Stomach (tissue), 8 donors: ENCODE measurements at regions not wholly inside any gene's neighbourhood (a gene's known extent, or its start where the extent isn't known, plus 50 kb on each side); places are given as distances from the start of the nearest gene placed in this dataset.
A peak's percentile ranks its signal among the peaks of the same experiment; 100 is the strongest.

Source experiments
- DNase-seq, 2 donors: peaks; one replicate each; pipeline versions ENCODE4 v3.0.0 to v3.0.0-alpha.2; 2013 to 2019
- H3K27ac ChIP-seq, 5 donors: fragments of 200-600 bp in 4 of 5; sonication (generic) in 4 of 5; one replicate each; pipeline ENCODE4 v1.5.1; 2013 to 2019; ENCODE audit warnings: mild to moderate bottlenecking in 1 of 5, moderate library complexity in 1 of 5
- H3K27me3 ChIP-seq, 3 donors: fragments of 200-600 bp; sonication (generic); one replicate each; pipeline ENCODE4 v1.5.1; 2017 to 2019; ENCODE audit warnings: mixed run types in 1 of 3
- H3K36me3 ChIP-seq, 4 donors: fragments of 200-600 bp; sonication (generic); 1 replicate in 3 of 4; 2 replicates in 1 of 4; pipeline ENCODE4 v1.5.1; 2016 to 2019
- H3K4me1 ChIP-seq, 4 donors: fragments of 200-600 bp; sonication (generic); one replicate each; pipeline ENCODE4 v1.5.1; 2016 to 2019
- H3K4me3 ChIP-seq, 4 donors: fragments of 200-600 bp; sonication (generic) in 3 of 4; one replicate each; pipeline ENCODE4 v1.5.1; 2016 to 2019; ENCODE audit warnings: mild to moderate bottlenecking in 1 of 4
- H3K9me3 ChIP-seq, 4 donors: fragments of 200-600 bp; sonication (generic); one replicate each; pipeline ENCODE4 v1.5.1; 2016 to 2019
- EP300 ChIP-seq: sonication (generic); formaldehyde crosslinking; IDR thresholded peaks from one replicate; pipeline ENCODE4 v1.6.1; 2017; ENCODE audit warnings: antibody characterized with exemption
- POLR2A ChIP-seq, 4 donors: fragments of 450-650 bp; IDR thresholded peaks; one replicate each; pipeline ENCODE4 v1.6.1; 2016; ENCODE audit warnings: antibody characterized with exemption in 4 of 4, control low read depth in 2 of 4, mild to moderate bottlenecking in 1 of 4, moderate library complexity in 1 of 4
- POLR2AphosphoS5 ChIP-seq, 3 donors: sonication (generic); formaldehyde crosslinking; IDR thresholded peaks; one replicate each; pipeline ENCODE4 v1.6.1; 2016; ENCODE audit warnings: antibody characterized with exemption in 3 of 3
- WGBS, 5 donors: extraction: QIAGEN DNeasy Blood & Tissue Kit in 3 of 5; methylation state at CpG; one replicate each; pipeline versions ENCODE4 v1.1.5 to v1.1.7; 2013 to 2018; 5-methylcytosine and 5-hydroxymethylcytosine counted together
- intact Hi-C: fragments of 100-400 bp; cut with DNase I; formaldehyde crosslinking; loops from one replicate; pipeline ENCODE4 v1.15.1; 2023; ENCODE audit warnings: low total_unique reads
- TF ChIP-seq, protein P1 (sequence below), 7 experiments: fragments of 450-650 bp in 4 of 7; fragments of 200-600 bp in 3 of 7; sonication (generic) in 3 of 7; IDR thresholded peaks; one replicate each; pipeline ENCODE4 v1.5.1; 2016 to 2019; ENCODE audit warnings: antibody characterized with exemption in 7 of 7, control low read depth in 2 of 7, mild to moderate bottlenecking in 1 of 7
- donor health status: healthy with polysubstance abuse.
- donor health status: Bipolar disorder and iron deficiency.
- donor health status: healthy.

DNA sequence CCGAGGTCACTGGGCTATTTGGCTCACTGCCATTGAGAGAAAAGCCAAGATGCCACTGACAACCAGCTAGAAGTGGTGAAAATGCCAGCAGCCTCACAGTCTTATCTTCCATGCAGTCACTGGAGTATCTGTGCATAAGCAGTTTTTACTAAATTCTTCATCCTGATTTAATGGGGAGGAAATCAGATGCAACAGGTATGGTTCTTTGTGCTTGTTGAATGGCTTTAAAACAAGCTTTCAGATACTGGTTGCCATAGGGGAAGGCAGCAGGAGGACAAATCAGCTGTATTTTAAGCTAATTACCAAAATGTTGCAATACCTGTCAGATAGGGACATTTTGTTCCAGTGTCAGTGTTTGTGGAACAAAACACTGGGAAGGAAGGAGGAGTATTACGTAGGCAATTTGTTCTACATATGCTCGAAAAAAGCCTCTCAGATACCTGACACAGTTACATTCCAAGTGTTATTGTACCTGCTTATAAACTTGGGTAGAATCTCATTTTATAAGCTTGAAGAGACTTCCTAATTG lies 54.1 kb upstream of the ARHGAP5 start:
- whole genome bisulfite sequencing, 5 donors = 84 to 94% (median 86%) methylated on average over 3 of the region's 3 CpGs
- Histone ChIP-seq H3K27ac (no peak overlapping the region), H3K9me3 (no peaks in the 10 kb centered on the region)

DNA sequence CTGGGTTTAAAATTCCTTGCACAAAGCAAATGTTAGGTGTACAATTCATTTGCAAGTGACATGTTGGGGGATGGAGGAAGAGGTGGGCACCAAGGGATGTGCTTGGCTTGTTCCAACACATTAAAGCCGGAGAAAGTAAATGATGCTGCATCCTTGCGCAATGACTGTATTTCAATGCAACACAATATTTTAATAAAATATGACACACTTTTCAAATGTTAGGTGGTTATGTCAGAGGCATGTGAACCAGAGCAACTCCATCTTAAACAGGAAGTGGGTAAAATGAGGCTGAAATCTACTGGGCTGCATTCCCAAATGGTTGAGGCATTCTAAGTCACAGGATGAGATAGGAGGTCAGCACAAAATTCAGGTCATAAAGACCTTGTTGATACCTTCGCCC lies 53.6 kb upstream of the ARHGAP5 start:
- DNase-seq = no peak
- Histone ChIP-seq H3K4me3 (no peak overlapping the region), H3K36me3 (no peaks in the 10 kb centered on the region), H3K4me1 (peaks cover 0 to 16% (median 0%) of the 10 kb centered on the region in 4 donors), H3K27ac (no peak overlapping the region), H3K9me3 (no peaks in the 10 kb centered on the region), H3K27me3 (no peaks in the 10 kb centered on the region)
- intact Hi-C loops = no loop called here
- TF ChIP-seq POLR2A (IDR thresholded peaks at IDR 0.05) (no peak), POLR2AphosphoS5 (IDR thresholded peaks at IDR 0.05) (no peak), EP300 (no peak)
- TF ChIP-seq, protein P1, sequence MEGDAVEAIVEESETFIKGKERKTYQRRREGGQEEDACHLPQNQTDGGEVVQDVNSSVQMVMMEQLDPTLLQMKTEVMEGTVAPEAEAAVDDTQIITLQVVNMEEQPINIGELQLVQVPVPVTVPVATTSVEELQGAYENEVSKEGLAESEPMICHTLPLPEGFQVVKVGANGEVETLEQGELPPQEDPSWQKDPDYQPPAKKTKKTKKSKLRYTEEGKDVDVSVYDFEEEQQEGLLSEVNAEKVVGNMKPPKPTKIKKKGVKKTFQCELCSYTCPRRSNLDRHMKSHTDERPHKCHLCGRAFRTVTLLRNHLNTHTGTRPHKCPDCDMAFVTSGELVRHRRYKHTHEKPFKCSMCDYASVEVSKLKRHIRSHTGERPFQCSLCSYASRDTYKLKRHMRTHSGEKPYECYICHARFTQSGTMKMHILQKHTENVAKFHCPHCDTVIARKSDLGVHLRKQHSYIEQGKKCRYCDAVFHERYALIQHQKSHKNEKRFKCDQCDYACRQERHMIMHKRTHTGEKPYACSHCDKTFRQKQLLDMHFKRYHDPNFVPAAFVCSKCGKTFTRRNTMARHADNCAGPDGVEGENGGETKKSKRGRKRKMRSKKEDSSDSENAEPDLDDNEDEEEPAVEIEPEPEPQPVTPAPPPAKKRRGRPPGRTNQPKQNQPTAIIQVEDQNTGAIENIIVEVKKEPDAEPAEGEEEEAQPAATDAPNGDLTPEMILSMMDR (IDR thresholded peaks at IDR 0.05) = no peak
- WGBS, 5 donors = 84 to 95% (median 94%) methylated on average over 3 of the region's 3 CpGs

More for the DNA sequence above, 54.1 kb upstream of the ARHGAP5 start:
- Histone ChIP-seq H3K36me3 (no peaks in the 10 kb centered on the region), H3K4me3 (no peak overlapping the region), H3K27me3 (no peaks in the 10 kb centered on the region), H3K4me1 (peaks cover 0 to 19% (median 0%) of the 10 kb centered on the region in 4 donors)
- intact Hi-C loops = no loop called here
- peak in 1 of 3 donors; percentile 46 for TF ChIP-seq POLR2AphosphoS5 (IDR thresholded peaks at IDR 0.05)
- TF ChIP-seq EP300 = no peak
- no peak for TF ChIP-seq POLR2A (IDR thresholded peaks at IDR 0.05)
- DNase-seq = no peak

DNA sequence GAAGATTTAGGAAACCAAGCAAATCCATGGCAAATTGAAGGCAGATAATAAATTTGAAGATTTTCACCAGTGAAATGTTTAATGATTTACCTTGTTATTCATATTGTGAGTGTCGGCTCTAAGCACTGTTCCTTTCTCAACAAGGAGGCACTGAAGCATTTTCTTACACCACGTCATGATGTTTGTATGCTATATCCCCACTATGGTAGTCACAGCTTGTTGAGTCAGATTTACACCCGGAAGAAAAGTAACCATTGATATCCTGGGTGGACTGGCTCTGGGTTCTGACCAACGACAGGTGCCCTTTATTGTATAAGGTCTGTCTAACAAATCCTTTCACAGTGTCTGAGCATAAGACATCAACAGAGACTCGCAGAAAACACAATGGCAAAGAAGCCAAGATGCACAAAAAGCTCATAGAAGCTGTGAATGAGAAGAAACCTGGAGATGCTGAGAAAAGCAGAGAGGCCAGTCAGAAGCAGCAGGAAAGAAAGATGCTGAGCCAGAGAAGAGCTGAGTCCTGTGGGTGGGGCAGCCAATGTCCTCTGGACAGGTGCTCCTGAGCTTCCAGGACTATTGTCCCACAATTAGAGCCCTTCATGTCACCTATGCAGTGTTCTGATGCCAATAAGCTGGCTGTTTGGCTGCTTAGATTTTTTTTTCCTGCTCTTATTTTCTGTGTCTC lies 49.7 kb upstream of the ARHGAP5 start:
- H3K4me1 ChIP-seq = peaks cover 0 to 6% (median 0%) of the 10 kb centered on the region in 4 donors
- 69 to 79% (median 76%) methylated on average over 5 of the region's 5 CpGs for WGBS, 5 donors
- no peaks in the 10 kb centered on the region for H3K9me3 ChIP-seq
- intact Hi-C loops = no loop called here
- no peak overlapping the region for H3K27ac ChIP-seq
- H3K4me3 ChIP-seq = no peak overlapping the region
- no peaks in the 10 kb centered on the region for H3K27me3 ChIP-seq
- no peaks in the 10 kb centered on the region for H3K36me3 ChIP-seq
- no peak for DNase-seq
- TF ChIP-seq, protein P1 (IDR thresholded peaks at IDR 0.05) = no peak
